ENCODE measurements at regions not wholly inside any gene's neighbourhood (a gene's known extent, or its start where the extent isn't known, plus 50 kb on each side); places are given as distances from the start of the nearest gene placed in this dataset.

GRCh38 chr2:121142452-121142851, 142.6 kb downstream of the TFCP2L1 start:
- no peak for DNase-seq (ENCODE audit: insufficient read length, low spot score)

GRCh38 chr2:121144111-121144510, 140.9 kb downstream of the TFCP2L1 start:
- TF ChIP-seq CTCF (IDR thresholded peaks at IDR 0.05; ENCODE audit: insufficient read depth, missing control alignments) = no peak
- no peak for DNase-seq (ENCODE audit: insufficient read length, low spot score)
- no peak for FAIRE-seq

More at GRCh38 chr2:121142452-121142851, 142.6 kb downstream of the TFCP2L1 start:
- FAIRE-seq = no peak
- no peak for TF ChIP-seq CTCF (IDR thresholded peaks at IDR 0.05; ENCODE audit: insufficient read depth, missing control alignments)

- TF ChIP-seq CTCF (IDR thresholded peaks at IDR 0.05; ENCODE audit: insufficient read depth, missing control alignments) = no peak
- DNase-seq (ENCODE audit: insufficient read length, low spot score) (no peak), FAIRE-seq (no peak)
Observed at GRCh38 chr2:121146630-121147029, 138.4 kb downstream of the TFCP2L1 start.

- DNase-seq (ENCODE audit: insufficient read length, low spot score) (no peak), FAIRE-seq (no peak)
- no peak for TF ChIP-seq CTCF (IDR thresholded peaks at IDR 0.05; ENCODE audit: insufficient read depth, missing control alignments)
Observed at GRCh38 chr2:121147766-121148165, 137.2 kb downstream of the TFCP2L1 start.

- FAIRE-seq = no peak
- no peak for TF ChIP-seq CTCF (IDR thresholded peaks at IDR 0.05; ENCODE audit: insufficient read depth, missing control alignments)
- no peak for DNase-seq (ENCODE audit: insufficient read length, low spot score)
Observed at GRCh38 chr2:121148481-121148880, 136.5 kb downstream of the TFCP2L1 start.

- DNase-seq (ENCODE audit: insufficient read length, low spot score) (no peak), FAIRE-seq (no peak)
Observed at GRCh38 chr2:121149384-121149783, 135.6 kb downstream of the TFCP2L1 start.

GRCh38 chr2:121150126-121150525, 134.9 kb downstream of the TFCP2L1 start:
- no peak for FAIRE-seq
- no peak for TF ChIP-seq CTCF (IDR thresholded peaks at IDR 0.05; ENCODE audit: insufficient read depth, missing control alignments)
- DNase-seq (ENCODE audit: insufficient read length, low spot score) = no peak

More at GRCh38 chr2:121149384-121149783, 135.6 kb downstream of the TFCP2L1 start:
- TF ChIP-seq CTCF (IDR thresholded peaks at IDR 0.05; ENCODE audit: insufficient read depth, missing control alignments) = no peak

Measured in D721Med (cell line).